ENCODE measurements at regions not wholly inside any gene's neighbourhood (a gene's known extent, or its start where the extent isn't known, plus 50 kb on each side); places are given as distances from the start of the nearest gene placed in this dataset.

GRCh38 chr17:72350073-72350472 is 229.3 kb downstream of the SOX9 start:
- Mint-ChIP-seq H3K36me3 (ENCODE audit: low read depth) (no peaks in the 10 kb centered on the region), H3K4me1 (no peaks in the 10 kb centered on the region), H3K4me3 (no peak overlapping the region), H3K27me3 (no peaks in the 10 kb centered on the region), H3K27ac (no peak overlapping the region), H3K9me3 (ENCODE audit: low read depth) (peaks cover 4% of the 10 kb centered on the region)
- ChIA-PET CTCF (no interaction called here), POLR2A (no interaction called here)
- DNase-seq (no peak), ATAC-seq (no peak)
- intact Hi-C loops (cut with DNase I, micrococcal nuclease): loop anchor here in 1 of 2 experiments (10.0 kb wide), 1 partner anchor 75 kb away; no protein-coding TSS in a partner anchor

GRCh38 chr17:72351365-72351764 is 230.5 kb downstream of the SOX9 start:
- intact Hi-C loops (cut with DNase I, micrococcal nuclease): loop anchor here in 1 of 2 experiments (10.0 kb wide), 1 partner anchor 77 kb away; no protein-coding TSS in a partner anchor
- POLR2A ChIA-PET: no interaction called here
- Mint-ChIP-seq H3K9me3 (ENCODE audit: low read depth) (peaks cover 10% of the 10 kb centered on the region), H3K4me3 (no peak overlapping the region), H3K36me3 (ENCODE audit: low read depth) (no peaks in the 10 kb centered on the region), H3K27me3 (no peaks in the 10 kb centered on the region), H3K27ac (no peak overlapping the region), H3K4me1 (no peaks in the 10 kb centered on the region)
- ATAC-seq (no peak), DNase-seq (no peak)
- CTCF ChIA-PET: no interaction called here

GRCh38 chr17:72351884-72352346 is 231.1 kb downstream of the SOX9 start:
- Mint-ChIP-seq H3K27ac (no peak overlapping the region), H3K4me3 (no peak overlapping the region), H3K4me1 (no peaks in the 10 kb centered on the region), H3K27me3 (no peaks in the 10 kb centered on the region), H3K9me3 (ENCODE audit: low read depth) (peaks cover 10% of the 10 kb centered on the region), H3K36me3 (ENCODE audit: low read depth) (no peaks in the 10 kb centered on the region)
- POLR2A ChIA-PET: no interaction called here
- DNase-seq (no peak), ATAC-seq (no peak)
- CTCF ChIA-PET: no interaction called here
- intact Hi-C loops (cut with DNase I, micrococcal nuclease): loop anchor here in 1 of 2 experiments (10.0 kb wide), 1 partner anchor 77 kb away; no protein-coding TSS in a partner anchor

- H3K36me3 Mint-ChIP-seq (ENCODE audit: low read depth): no peaks in the 10 kb centered on the region
- ChIA-PET CTCF (no interaction called here), POLR2A (no interaction called here)
- ATAC-seq: no peak
- H3K9me3 Mint-ChIP-seq (ENCODE audit: low read depth): peaks cover 10% of the 10 kb centered on the region
- H3K4me3 Mint-ChIP-seq: no peak overlapping the region
- no peaks in the 10 kb centered on the region for H3K4me1 Mint-ChIP-seq
- H3K27me3 Mint-ChIP-seq: no peaks in the 10 kb centered on the region
- H3K27ac Mint-ChIP-seq: no peak overlapping the region
- no peak for DNase-seq
- intact Hi-C loops (cut with DNase I, micrococcal nuclease): loop anchor here in 1 of 2 experiments (10.0 kb wide), 1 partner anchor 79 kb away; no protein-coding TSS in a partner anchor
Observed at GRCh38 chr17:72353502-72353901, 232.7 kb downstream of the SOX9 start.

GRCh38 chr17:72354071-72354470 is 233.3 kb downstream of the SOX9 start:
- no peak for ATAC-seq
- H3K27me3 Mint-ChIP-seq: no peaks in the 10 kb centered on the region

GRCh38 chr17:72357764-72358365 is 237.0 kb downstream of the SOX9 start:
- ChIA-PET POLR2A (no interaction called here), CTCF (no interaction called here)
- DNase-seq: no peak
- Mint-ChIP-seq H3K4me3 (no peak overlapping the region), H3K36me3 (ENCODE audit: low read depth) (no peaks in the 10 kb centered on the region), H3K27me3 (no peaks in the 10 kb centered on the region), H3K9me3 (ENCODE audit: low read depth) (peaks cover 10% of the 10 kb centered on the region), H3K4me1 (no peaks in the 10 kb centered on the region), H3K27ac (no peak overlapping the region)
- intact Hi-C loops (cut with DNase I, micrococcal nuclease): loop anchor here in 1 of 2 experiments (10.0 kb wide), 1 partner anchor 83 kb away; no protein-coding TSS in a partner anchor
- ATAC-seq: no peak

More at GRCh38 chr17:72354071-72354470, 233.3 kb downstream of the SOX9 start:
- Mint-ChIP-seq H3K9me3 (ENCODE audit: low read depth) (peaks cover 10% of the 10 kb centered on the region), H3K4me3 (no peak overlapping the region), H3K27ac (no peak overlapping the region), H3K4me1 (no peaks in the 10 kb centered on the region), H3K36me3 (ENCODE audit: low read depth) (no peaks in the 10 kb centered on the region)
- ChIA-PET CTCF (no interaction called here), POLR2A (no interaction called here)
- intact Hi-C loops (cut with DNase I, micrococcal nuclease): loop anchor here in 1 of 2 experiments (10.0 kb wide), 1 partner anchor 79 kb away; no protein-coding TSS in a partner anchor
- no peak for DNase-seq

- no peak overlapping the region for H3K27ac Mint-ChIP-seq
- ChIA-PET POLR2A (no interaction called here), CTCF (no interaction called here)
- H3K27me3 Mint-ChIP-seq: no peaks in the 10 kb centered on the region
- intact Hi-C loops (cut with DNase I, micrococcal nuclease): loop anchor here in 1 of 2 experiments (10.0 kb wide), 1 partner anchor 84 kb away; no protein-coding TSS in a partner anchor
- ATAC-seq (no peak), DNase-seq (no peak)
- no peaks in the 10 kb centered on the region for H3K4me1 Mint-ChIP-seq
- no peak overlapping the region for H3K4me3 Mint-ChIP-seq
- peaks cover 10% of the 10 kb centered on the region for H3K9me3 Mint-ChIP-seq (ENCODE audit: low read depth)
- no peaks in the 10 kb centered on the region for H3K36me3 Mint-ChIP-seq (ENCODE audit: low read depth)
Observed at GRCh38 chr17:72358465-72358864, 237.6 kb downstream of the SOX9 start.

GRCh38 chr17:72359274-72359673 is 238.5 kb downstream of the SOX9 start:
- intact Hi-C loops (cut with DNase I, micrococcal nuclease): loop anchor here in 1 of 2 experiments (10.0 kb wide), 1 partner anchor 84 kb away; no protein-coding TSS in a partner anchor
- Mint-ChIP-seq H3K4me1 (no peaks in the 10 kb centered on the region), H3K9me3 (ENCODE audit: low read depth) (peaks cover 7% of the 10 kb centered on the region), H3K27ac (no peak overlapping the region), H3K36me3 (ENCODE audit: low read depth) (no peaks in the 10 kb centered on the region), H3K4me3 (no peak overlapping the region), H3K27me3 (peaks cover 5% of the 10 kb centered on the region)
- POLR2A ChIA-PET: no interaction called here
- ATAC-seq: no peak
- CTCF ChIA-PET: no interaction called here
- no peak for DNase-seq

- Mint-ChIP-seq H3K9me3 (ENCODE audit: low read depth) (peaks cover 7% of the 10 kb centered on the region), H3K4me3 (no peak overlapping the region), H3K36me3 (ENCODE audit: low read depth) (no peaks in the 10 kb centered on the region), H3K4me1 (no peaks in the 10 kb centered on the region), H3K27me3 (peaks cover 5% of the 10 kb centered on the region), H3K27ac (no peak overlapping the region)
- CTCF ChIA-PET: no interaction called here
- ATAC-seq (no peak), DNase-seq (no peak)
- intact Hi-C loops (cut with DNase I, micrococcal nuclease): loop anchor here in 1 of 2 experiments (10.0 kb wide), 1 partner anchor 85 kb away; no protein-coding TSS in a partner anchor
- POLR2A ChIA-PET: no interaction called here
Observed at GRCh38 chr17:72359811-72360210, 239.0 kb downstream of the SOX9 start.

GRCh38 chr17:72360386-72360940 is 239.6 kb downstream of the SOX9 start:
- H3K27me3 Mint-ChIP-seq: peaks cover 5% of the 10 kb centered on the region
- H3K36me3 Mint-ChIP-seq (ENCODE audit: low read depth): no peaks in the 10 kb centered on the region
- H3K4me3 Mint-ChIP-seq: no peak overlapping the region
- ATAC-seq (no peak), DNase-seq (no peak)
- intact Hi-C loops (cut with DNase I, micrococcal nuclease): no loop called here
- H3K9me3 Mint-ChIP-seq (ENCODE audit: low read depth): peaks cover 7% of the 10 kb centered on the region
- no peak overlapping the region for H3K27ac Mint-ChIP-seq
- H3K4me1 Mint-ChIP-seq: no peaks in the 10 kb centered on the region
- ChIA-PET POLR2A (no interaction called here), CTCF (no interaction called here)

- no peak for ATAC-seq
- no peak for DNase-seq
- intact Hi-C loops (cut with DNase I, micrococcal nuclease): no loop called here
- Mint-ChIP-seq H3K4me1 (no peaks in the 10 kb centered on the region), H3K9me3 (ENCODE audit: low read depth) (no peaks in the 10 kb centered on the region), H3K4me3 (no peak overlapping the region), H3K27me3 (peaks cover 5% of the 10 kb centered on the region), H3K27ac (no peak overlapping the region), H3K36me3 (ENCODE audit: low read depth) (no peaks in the 10 kb centered on the region)
- ChIA-PET CTCF (no interaction called here), POLR2A (no interaction called here)
Observed at GRCh38 chr17:72361892-72362291, 241.1 kb downstream of the SOX9 start.

GRCh38 chr17:72362376-72363088 is 241.7 kb downstream of the SOX9 start:
- H3K27ac Mint-ChIP-seq: no peak overlapping the region
- H3K9me3 Mint-ChIP-seq (ENCODE audit: low read depth): no peaks in the 10 kb centered on the region
- intact Hi-C loops (cut with DNase I, micrococcal nuclease): no loop called here
- H3K4me3 Mint-ChIP-seq: no peak overlapping the region
- ATAC-seq: no peak
- DNase-seq: no peak
- ChIA-PET POLR2A (no interaction called here), CTCF (no interaction called here)
- H3K4me1 Mint-ChIP-seq: no peaks in the 10 kb centered on the region
- H3K36me3 Mint-ChIP-seq (ENCODE audit: low read depth): no peaks in the 10 kb centered on the region
- H3K27me3 Mint-ChIP-seq: peaks cover 5% of the 10 kb centered on the region

All from activated CD4-positive, alpha-beta T cell treated with anti-CD3 and anti-CD28 coated beads for 36 hours (primary cell).